IMR-90 (cell line): ENCODE measurements at regions not wholly inside any gene's neighbourhood (a gene's known extent, or its start where the extent isn't known, plus 50 kb on each side); places are given as distances from the start of the nearest gene placed in this dataset.

Source experiments
- ATAC-seq: fragments of 200-7000 bp; cut with Tn5 transposase; 2 replicates; pipeline ENCODE4 v1.9.1; 2020; ENCODE audit warnings: low read depth, mild to moderate bottlenecking, moderate library complexity
- BruUV-seq: library from RNA; stranded (reverse); fragments of 400-500 nt; replicated peaks from 2 replicates; lab custom pipeline; 2021; lab: Mats Ljungman, UMichigan
- CTCF ChIA-PET: fragments of 300-600 bp; formaldehyde crosslinking; extraction: SDS; loops from one replicate; lab custom pipeline; 2021; ENCODE audit warnings: antibody characterized with exemption; lab: Yijun Ruan, JAX
- POLR2A ChIA-PET: fragments of 300-600 bp; sonication (Branson Sonifier 250); formaldehyde crosslinking; loops from one replicate; lab custom pipeline; 2022; ENCODE audit warnings: antibody characterized with exemption; ENCODE audit not compliant: unreplicated experiment; lab: Charles Lee
- DNase-seq: peaks from one replicate; pipeline ENCODE4 v3.0.0; 2013
- H2AFZ ChIP-seq: replicated peaks from 2 replicates; pipeline ENCODE3; 2013; ENCODE audit warnings: low read length, mild to moderate bottlenecking; ENCODE audit not compliant: poor library complexity
- H2AK5ac ChIP-seq: 2 replicates; pipeline ENCODE4 v1.6.1; 2013; ENCODE audit warnings: low read depth, low read length, inconsistent platforms
- H2AK9ac ChIP-seq: replicated peaks from 2 replicates; pipeline ENCODE3; 2013; ENCODE audit warnings: mild to moderate bottlenecking, low read depth, low read length, moderate library complexity; ENCODE audit not compliant: poor library complexity
- H2BK120ac ChIP-seq: 2 replicates; pipeline ENCODE4 v1.6.1; 2013; ENCODE audit warnings: low read depth, low read length, inconsistent platforms
- H2BK15ac ChIP-seq: 3 replicates; pipeline ENCODE4 v1.6.1; 2013; ENCODE audit warnings: low read depth, low read length, inconsistent platforms
- H2BK20ac ChIP-seq: 2 replicates; pipeline ENCODE4 v1.6.1; 2013; ENCODE audit warnings: low read depth, mild to moderate bottlenecking, inconsistent platforms, low read length, moderate library complexity
- H2BK5ac ChIP-seq: 2 replicates; pipeline ENCODE4 v1.6.1; 2013; ENCODE audit warnings: mild to moderate bottlenecking, low read depth, low read length, inconsistent platforms; ENCODE audit not compliant: poor library complexity, severe bottlenecking
- H3K14ac ChIP-seq: replicated peaks from 2 replicates; pipeline ENCODE4 v1.6.1; 2013; ENCODE audit warnings: low read depth, low read length, inconsistent platforms
- H3K18ac ChIP-seq: 2 replicates; pipeline ENCODE4 v1.6.1; 2013; ENCODE audit warnings: low read depth, low read length, control low read depth
- H3K23ac ChIP-seq: 2 replicates; pipeline ENCODE4 v1.6.1; 2013; ENCODE audit warnings: low read depth, low read length, inconsistent platforms
- H3K27ac ChIP-seq: 2 replicates; pipeline ENCODE4 v1.5.1; 2013; ENCODE audit warnings: mild to moderate bottlenecking, control low read depth, low read length; ENCODE audit not compliant: insufficient read depth
- H3K27me3 ChIP-seq: 2 replicates; pipeline ENCODE4 v1.6.1; 2013; ENCODE audit warnings: low read length; ENCODE audit not compliant: control insufficient read depth, insufficient read depth
- H3K36me3 ChIP-seq: 2 replicates; pipeline ENCODE4 v1.6.1; 2013; ENCODE audit warnings: low read length, mixed read lengths; ENCODE audit not compliant: control insufficient read depth, insufficient read depth
- H3K4ac ChIP-seq: 2 replicates; pipeline ENCODE4 v1.6.1; 2013; ENCODE audit warnings: low read depth, low read length, inconsistent platforms
- H3K4me1 ChIP-seq: 2 replicates; pipeline ENCODE4 v1.6.1; 2013; ENCODE audit warnings: low read length, mixed read lengths; ENCODE audit not compliant: control insufficient read depth, insufficient read depth
- H3K4me2 ChIP-seq: 2 replicates; pipeline ENCODE4 v1.6.1; 2013; ENCODE audit warnings: low read depth, mild to moderate bottlenecking, control low read depth, low read length, moderate library complexity
- H3K4me3 ChIP-seq: 2 replicates; pipeline ENCODE4 v1.5.1; 2013; ENCODE audit warnings: low read depth, mild to moderate bottlenecking, control low read depth, low read length, moderate library complexity; ENCODE audit not compliant: insufficient read depth
- H3K56ac ChIP-seq: 2 replicates; pipeline ENCODE4 v1.6.1; 2013; ENCODE audit warnings: low read length, inconsistent platforms; ENCODE audit not compliant: insufficient read depth; ENCODE audit errors: extremely low read depth
- H3K79me1 ChIP-seq, 2 experiments: 2 replicates each; pipeline ENCODE4 v1.6.1; 2013; ENCODE audit warnings: low read length in 2 of 2, inconsistent platforms in 1 of 2, low read depth in 1 of 2
- H3K9ac ChIP-seq: 2 replicates; pipeline ENCODE4 v1.6.1; 2013; ENCODE audit warnings: low read depth, low read length, control low read depth
- H3K9me1 ChIP-seq: 2 replicates; pipeline ENCODE4 v1.6.1; 2013; ENCODE audit warnings: low read length, inconsistent platforms; ENCODE audit not compliant: insufficient read depth
- H3K9me3 ChIP-seq: 2 replicates; pipeline ENCODE4 v1.6.1; 2013; ENCODE audit warnings: low read length; ENCODE audit not compliant: control insufficient read depth, insufficient read depth
- H4K20me1 ChIP-seq: 2 replicates; pipeline ENCODE4 v1.6.1; 2013; ENCODE audit warnings: low read length, inconsistent platforms; ENCODE audit not compliant: insufficient read depth
- H4K5ac ChIP-seq: 2 replicates; pipeline ENCODE4 v1.6.1; 2013; ENCODE audit warnings: mild to moderate bottlenecking, low read depth, low read length, control low read depth
- H4K8ac ChIP-seq, 2 experiments: 2 replicates each; pipeline ENCODE4 v1.6.1; 2013; ENCODE audit warnings: low read depth in 2 of 2, low read length in 2 of 2, control low read depth in 1 of 2, inconsistent platforms in 1 of 2
- H4K91ac ChIP-seq: 2 replicates; pipeline ENCODE4 v1.6.1; 2013; ENCODE audit warnings: low read depth, low read length, inconsistent platforms; ENCODE audit not compliant: insufficient read depth
- BHLHE40 ChIP-seq: fragments of 150-350 bp; IDR thresholded peaks from 2 replicates; pipeline ENCODE4 v1.6.1; 2016; ENCODE audit warnings: mild to moderate bottlenecking, low read depth, low read length
- CEBPB ChIP-seq: IDR thresholded peaks from 2 replicates; pipeline ENCODE4 v1.6.1; 2012; ENCODE audit warnings: low read depth, low read length, improper control_type of control experiment
- CHD1 ChIP-seq: IDR thresholded peaks from 2 replicates; pipeline ENCODE4 v1.6.1; 2012; ENCODE audit warnings: low read depth, low read length, improper control_type of control experiment
- FOS ChIP-seq: fragments of 150-350 bp; IDR thresholded peaks from 2 replicates; pipeline ENCODE4 v1.6.1; 2016; ENCODE audit warnings: low read depth, low read length
- MAFK ChIP-seq: IDR thresholded peaks from 2 replicates; pipeline ENCODE4 v1.6.1; 2012; ENCODE audit warnings: low read depth, low read length, improper control_type of control experiment
- MAZ ChIP-seq: IDR thresholded peaks from 2 replicates; pipeline ENCODE4 v1.6.1; 2012; ENCODE audit warnings: low read depth, mild to moderate bottlenecking, low read length, improper control_type of control experiment, moderate library complexity, borderline replicate concordance
- MXI1 ChIP-seq: IDR thresholded peaks from 2 replicates; pipeline ENCODE4 v1.6.1; 2012; ENCODE audit warnings: low read depth, mild to moderate bottlenecking, low read length, moderate library complexity, borderline replicate concordance
- NFE2L2 ChIP-seq: fragments of 150-350 bp; IDR thresholded peaks from 2 replicates; pipeline ENCODE4 v1.6.1; 2016; ENCODE audit warnings: low read depth, mild to moderate bottlenecking, low read length
- POLR2A ChIP-seq: IDR thresholded peaks from 2 replicates; pipeline ENCODE4 v1.6.1; 2012; ENCODE audit warnings: mild to moderate bottlenecking, low read depth, low read length
- RAD21 ChIP-seq: IDR thresholded peaks from 2 replicates; pipeline ENCODE4 v1.6.1; 2012; ENCODE audit warnings: low read length, improper control_type of control experiment
- RCOR1 ChIP-seq: IDR thresholded peaks from 2 replicates; pipeline ENCODE4 v1.6.1; 2012; ENCODE audit warnings: mild to moderate bottlenecking, low read length, improper control_type of control experiment; ENCODE audit not compliant: insufficient replicate concordance
- RFX5 ChIP-seq: IDR thresholded peaks from 2 replicates; pipeline ENCODE4 v1.8.0; 2012; ENCODE audit warnings: low read depth, mild to moderate bottlenecking, low read length, moderate library complexity
- SMC3 ChIP-seq: fragments of 150-350 bp; IDR thresholded peaks from 2 replicates; pipeline ENCODE4 v1.6.1; 2016; ENCODE audit warnings: low read depth, mild to moderate bottlenecking, antibody characterized with exemption, low read length, moderate library complexity
- WGBS, 2 experiments: methylation state at CpG; one replicate each; pipeline versions ENCODE4 v1.1.5 to v1.1.7; 2013; ENCODE audit warnings: missing lambda C conversion rate in 2 of 2; ENCODE audit not compliant: insufficient read length in 1 of 2; ENCODE audit errors: extremely low coverage in 2 of 2; 5-methylcytosine and 5-hydroxymethylcytosine counted together
- dilution Hi-C: fragments of 300-500 bp; cut with HindIII; formaldehyde crosslinking; loops from one replicate; pipeline ENCODE4 v1.14.3; 2018; ENCODE audit warnings: low sequenced_read_pairs; ENCODE audit not compliant: unreplicated experiment
- in situ Hi-C: fragments of 300-500 bp; cut with MboI; formaldehyde crosslinking; loops from 3 replicates; pipeline ENCODE4 v1.14.3; 2019; ENCODE audit warnings: low sequenced_read_pairs, inconsistent platforms, mixed read lengths
- intact Hi-C: fragments of 100-400 bp; cut with micrococcal nuclease; formaldehyde crosslinking; loops from 2 replicates; pipeline ENCODE4 v1.10.0; 2022
- TF ChIP-seq, protein P1 (sequence below): fragments of 150-350 bp; IDR thresholded peaks from 2 replicates; pipeline ENCODE4 v1.6.1; 2017; ENCODE audit warnings: mild to moderate bottlenecking, antibody characterized with exemption, low read length, low read depth
- TF ChIP-seq, protein P2 (sequence below): fragments of 150-350 bp; IDR thresholded peaks from 2 replicates; pipeline ENCODE4 v1.6.1; 2016; ENCODE audit warnings: low read depth, mild to moderate bottlenecking, low read length, moderate library complexity, borderline replicate concordance
- TF ChIP-seq, protein P3 (sequence below): conservative IDR thresholded peaks from 2 replicates; pipeline ENCODE4 v1.5.1; 2012; ENCODE audit warnings: mild to moderate bottlenecking, low read depth, low read length, improper control_type of control experiment

DNA sequence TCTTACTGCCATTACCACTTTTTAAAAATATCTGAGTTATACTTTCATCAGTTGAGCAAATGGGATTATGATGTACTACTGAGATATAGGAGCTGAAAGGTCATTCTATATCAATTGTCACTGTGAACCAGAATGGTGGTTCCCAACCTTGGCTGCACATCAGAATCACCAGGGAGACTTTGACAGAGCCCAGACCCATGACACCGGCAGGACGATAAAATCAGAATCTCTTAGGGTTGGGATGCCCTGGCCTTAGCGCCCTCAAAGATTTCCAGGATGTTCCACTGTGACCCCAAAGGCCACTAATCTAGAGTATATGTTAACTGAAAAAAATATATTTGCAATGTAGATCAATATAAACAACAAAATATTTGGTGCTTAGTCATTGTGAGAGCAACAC, 355.1 kb downstream of the LIG4 start:
- Histone ChIP-seq H4K91ac (no peak overlapping the region), H2AK9ac (no peak overlapping the region), H2BK15ac (no peak overlapping the region), H4K8ac (no peak overlapping the region), H2BK20ac (no peak overlapping the region), H3K18ac (no peak overlapping the region), H3K27ac (no peak overlapping the region), H3K4me1 (no peaks in the 10 kb centered on the region), H3K36me3 (no peaks in the 10 kb centered on the region), H3K9ac (no peak overlapping the region), H4K20me1 (peaks cover 65% of the 10 kb centered on the region), H3K56ac (no peak overlapping the region), H2AFZ (no peak overlapping the region), H3K9me3 (no peaks in the 10 kb centered on the region), H3K9me1 (peaks cover 8% of the 10 kb centered on the region; the same call in 1 of the 2 replicates), H3K79me1 (peaks cover 21 to 61% of the 10 kb centered on the region in 2 experiments; a peak in 3 of 4 replicates), H3K27me3 (no peaks in the 10 kb centered on the region), H3K4me2 (no peak overlapping the region), H3K4me3 (no peak overlapping the region), H2BK5ac (no peak overlapping the region), H3K4ac (no peak overlapping the region), H4K5ac (no peak overlapping the region), H2AK5ac (no peak overlapping the region), H2BK120ac (no peak overlapping the region), H3K14ac (no peak overlapping the region), H3K23ac (no peak overlapping the region)
- BruUV-seq = no TSS peak
- intact Hi-C loops = loop anchor here (10.0 kb wide), 2 partner anchors 185 to 275 kb away; no protein-coding TSS in a partner anchor
- TF ChIP-seq CEBPB (no peak), RFX5 (no peak), MAFK (no peak), CHD1 (no peak), RCOR1 (no peak), SMC3 (no peak), MAZ (no peak), FOS (no peak), MXI1 (no peak), NFE2L2 (no peak), BHLHE40 (no peak), POLR2A (no peak), RAD21 (no peak)
- TF ChIP-seq, protein P1, sequence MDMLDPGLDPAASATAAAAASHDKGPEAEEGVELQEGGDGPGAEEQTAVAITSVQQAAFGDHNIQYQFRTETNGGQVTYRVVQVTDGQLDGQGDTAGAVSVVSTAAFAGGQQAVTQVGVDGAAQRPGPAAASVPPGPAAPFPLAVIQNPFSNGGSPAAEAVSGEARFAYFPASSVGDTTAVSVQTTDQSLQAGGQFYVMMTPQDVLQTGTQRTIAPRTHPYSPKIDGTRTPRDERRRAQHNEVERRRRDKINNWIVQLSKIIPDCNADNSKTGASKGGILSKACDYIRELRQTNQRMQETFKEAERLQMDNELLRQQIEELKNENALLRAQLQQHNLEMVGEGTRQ = no peak
- TF ChIP-seq, protein P2, sequence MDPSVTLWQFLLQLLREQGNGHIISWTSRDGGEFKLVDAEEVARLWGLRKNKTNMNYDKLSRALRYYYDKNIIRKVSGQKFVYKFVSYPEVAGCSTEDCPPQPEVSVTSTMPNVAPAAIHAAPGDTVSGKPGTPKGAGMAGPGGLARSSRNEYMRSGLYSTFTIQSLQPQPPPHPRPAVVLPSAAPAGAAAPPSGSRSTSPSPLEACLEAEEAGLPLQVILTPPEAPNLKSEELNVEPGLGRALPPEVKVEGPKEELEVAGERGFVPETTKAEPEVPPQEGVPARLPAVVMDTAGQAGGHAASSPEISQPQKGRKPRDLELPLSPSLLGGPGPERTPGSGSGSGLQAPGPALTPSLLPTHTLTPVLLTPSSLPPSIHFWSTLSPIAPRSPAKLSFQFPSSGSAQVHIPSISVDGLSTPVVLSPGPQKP = no peak
- TF ChIP-seq, protein P3, sequence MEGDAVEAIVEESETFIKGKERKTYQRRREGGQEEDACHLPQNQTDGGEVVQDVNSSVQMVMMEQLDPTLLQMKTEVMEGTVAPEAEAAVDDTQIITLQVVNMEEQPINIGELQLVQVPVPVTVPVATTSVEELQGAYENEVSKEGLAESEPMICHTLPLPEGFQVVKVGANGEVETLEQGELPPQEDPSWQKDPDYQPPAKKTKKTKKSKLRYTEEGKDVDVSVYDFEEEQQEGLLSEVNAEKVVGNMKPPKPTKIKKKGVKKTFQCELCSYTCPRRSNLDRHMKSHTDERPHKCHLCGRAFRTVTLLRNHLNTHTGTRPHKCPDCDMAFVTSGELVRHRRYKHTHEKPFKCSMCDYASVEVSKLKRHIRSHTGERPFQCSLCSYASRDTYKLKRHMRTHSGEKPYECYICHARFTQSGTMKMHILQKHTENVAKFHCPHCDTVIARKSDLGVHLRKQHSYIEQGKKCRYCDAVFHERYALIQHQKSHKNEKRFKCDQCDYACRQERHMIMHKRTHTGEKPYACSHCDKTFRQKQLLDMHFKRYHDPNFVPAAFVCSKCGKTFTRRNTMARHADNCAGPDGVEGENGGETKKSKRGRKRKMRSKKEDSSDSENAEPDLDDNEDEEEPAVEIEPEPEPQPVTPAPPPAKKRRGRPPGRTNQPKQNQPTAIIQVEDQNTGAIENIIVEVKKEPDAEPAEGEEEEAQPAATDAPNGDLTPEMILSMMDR = no peak
- ChIA-PET POLR2A (no interaction called here), CTCF (interaction anchor here (0.8 kb wide), 1 partner anchor 180 kb away, joined by 3 read pairs; no protein-coding TSS in a partner anchor)
- in situ Hi-C loops = no loop called here
- no CpG with 5 or more reads among the region's 3 CpGs for WGBS, 2 experiments
- DNase-seq (no peak), ATAC-seq (no peak)
- dilution Hi-C loops = no loop called here
